HTR-8/SVneo (cell line): ENCODE measurements at regions not wholly inside any gene's neighbourhood (a gene's known extent, or its start where the extent isn't known, plus 50 kb on each side); places are given as distances from the start of the nearest gene placed in this dataset.

ENCODE experiments used
- DNase-seq: peaks from one replicate; pipeline ENCODE4 v3.0.0; 2011; ENCODE audit warnings: low spot score, mixed read lengths; ENCODE audit not compliant: insufficient read length
- FAIRE-seq: peaks from 2 replicates; lab custom pipeline; 2011; peaks lifted over from hg19 to GRCh38; lab: Jason Lieb, UNC

GRCh38 chr6:139777202-139777970 is 402.9 kb upstream of the CITED2 start:
- no peak for FAIRE-seq
- DNase-seq, result no peak

GRCh38 chr6:139776041-139776440 is 401.6 kb upstream of the CITED2 start:
- no peak for FAIRE-seq

GRCh38 chr6:139768196-139768595 is 393.7 kb upstream of the CITED2 start:
- DNase-seq, result no peak
- FAIRE-seq, result no peak

More at GRCh38 chr6:139776041-139776440, 401.6 kb upstream of the CITED2 start:
- DNase-seq, result no peak

DNA sequence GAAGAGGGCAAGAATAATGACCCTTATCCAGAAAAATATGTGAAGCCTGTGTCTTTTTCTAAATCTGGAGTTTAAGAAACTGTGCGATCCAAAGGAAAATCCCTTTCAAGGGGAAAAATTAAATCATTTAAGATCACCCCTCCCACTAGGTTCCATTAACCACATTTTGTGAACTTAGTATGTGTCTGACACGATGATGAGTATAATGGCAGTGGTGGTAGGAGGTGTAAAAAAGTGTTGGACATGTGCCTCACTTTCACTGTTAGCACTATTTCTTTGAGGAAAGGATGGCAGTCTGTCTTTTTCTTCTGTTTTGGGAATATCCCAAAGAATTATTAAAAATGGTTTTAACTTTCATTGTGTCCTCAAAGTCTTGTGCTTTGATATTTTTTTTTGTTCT is 392.3 kb upstream of the CITED2 start:
- FAIRE-seq, result peak; percentile 48

DNA sequence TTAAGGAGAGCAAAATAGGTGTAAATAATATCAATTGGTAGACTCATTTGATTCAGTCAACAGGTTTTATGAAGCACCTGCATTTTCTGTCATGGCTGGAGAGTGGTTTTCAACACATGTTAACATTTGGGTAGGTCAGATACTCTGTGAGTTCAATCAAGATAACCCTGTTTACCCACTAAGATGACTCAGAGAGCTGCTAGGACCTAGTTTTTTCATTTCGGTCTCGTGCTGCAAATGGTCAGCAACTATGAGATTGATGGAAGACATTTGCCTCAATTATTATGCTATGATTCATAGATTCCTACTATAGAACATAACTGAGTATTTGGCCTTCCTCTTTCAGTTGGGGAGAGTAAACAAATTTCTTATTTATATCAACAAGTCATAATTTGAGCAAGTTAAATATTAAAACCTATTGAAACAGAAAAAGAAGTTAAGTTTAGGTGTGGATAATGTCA is 391.4 kb upstream of the CITED2 start:
- peak; percentile 44 for DNase-seq
- FAIRE-seq, result no peak

More for the DNA sequence above, 392.3 kb upstream of the CITED2 start:
- no peak for DNase-seq

DNA sequence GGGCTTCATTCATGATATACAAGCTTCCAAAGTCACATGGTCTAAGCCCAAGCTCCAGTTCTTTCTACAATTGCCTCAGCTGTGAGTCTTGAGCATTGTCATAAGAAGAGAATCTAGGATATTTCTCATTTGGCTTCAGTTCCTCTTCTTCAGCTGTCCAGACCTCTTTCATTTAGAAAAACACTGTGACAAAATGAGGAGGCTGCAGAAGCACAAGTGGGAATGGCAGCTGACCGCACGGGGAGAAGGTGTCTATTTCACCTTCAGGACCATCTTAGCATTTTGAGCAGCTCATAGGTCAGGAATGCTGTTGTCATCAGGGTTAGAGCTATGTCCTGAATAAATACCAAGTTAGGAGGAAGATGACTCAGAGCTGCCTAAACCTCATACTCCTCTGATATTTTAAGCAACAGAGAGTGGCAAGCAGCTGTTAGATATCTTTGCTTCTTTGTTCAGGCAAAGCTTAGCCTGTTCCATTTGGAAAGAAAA is 390.1 kb upstream of the CITED2 start:
- FAIRE-seq (peak; percentile 97), DNase-seq (peak; percentile 54)

GRCh38 chr6:139763468-139764210 is 389.2 kb upstream of the CITED2 start:
- DNase-seq (no peak), FAIRE-seq (no peak)

GRCh38 chr6:139762587-139763031 is 388.2 kb upstream of the CITED2 start:
- DNase-seq, result no peak
- no peak for FAIRE-seq

DNA sequence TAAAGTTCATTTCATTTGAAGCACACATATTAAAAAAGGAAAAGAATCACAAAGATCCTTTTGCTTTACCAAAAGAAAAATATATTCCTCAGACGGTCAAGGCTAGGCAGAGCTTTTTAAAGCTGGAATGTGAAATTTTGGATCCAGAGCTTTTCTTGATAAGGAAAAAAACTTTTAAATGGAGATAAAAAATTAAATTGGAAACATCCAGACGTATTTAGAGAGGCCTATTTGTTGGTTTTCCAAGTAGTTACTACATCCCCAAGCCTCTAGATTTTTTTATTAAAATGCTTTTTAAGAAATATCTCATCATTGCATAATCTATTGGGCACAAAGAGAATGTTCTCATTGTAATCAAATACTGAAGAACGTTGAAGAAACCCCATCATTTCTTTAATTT is 385.7 kb upstream of the CITED2 start:
- DNase-seq, result no peak

GRCh38 chr6:139759086-139759485 is 384.6 kb upstream of the CITED2 start:
- DNase-seq (no peak), FAIRE-seq (no peak)

More for the DNA sequence above, 385.7 kb upstream of the CITED2 start:
- no peak for FAIRE-seq

GRCh38 chr6:139758209-139758611 is 383.8 kb upstream of the CITED2 start:
- DNase-seq, result no peak
- no peak for FAIRE-seq

DNA sequence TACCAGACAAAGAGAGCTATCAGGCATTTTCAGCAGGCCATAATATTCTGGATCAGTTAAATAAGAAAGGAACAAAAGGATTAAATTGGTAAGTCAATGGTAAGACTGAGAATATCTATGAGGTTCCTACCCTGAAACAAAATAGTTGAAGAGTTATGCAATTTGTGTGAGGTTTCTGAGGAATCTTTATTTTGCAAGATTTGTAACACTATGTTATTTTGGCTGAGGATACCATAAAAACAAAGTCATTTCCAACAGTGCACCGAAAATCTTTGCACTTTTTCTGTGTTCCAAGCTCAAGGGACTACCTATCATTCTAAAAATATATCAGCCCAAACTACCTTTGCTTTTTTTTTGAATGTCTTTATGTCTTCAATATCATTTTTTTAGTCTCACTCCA is 383.3 kb upstream of the CITED2 start:
- no peak for FAIRE-seq
- no peak for DNase-seq

- no peak for DNase-seq
- FAIRE-seq, result no peak
These were observed 381.9 kb upstream of the CITED2 start for GRCh38 chr6:139756381-139756780.

GRCh38 chr6:139754898-139755775 is 380.7 kb upstream of the CITED2 start:
- no peak for FAIRE-seq
- DNase-seq, result no peak

DNA sequence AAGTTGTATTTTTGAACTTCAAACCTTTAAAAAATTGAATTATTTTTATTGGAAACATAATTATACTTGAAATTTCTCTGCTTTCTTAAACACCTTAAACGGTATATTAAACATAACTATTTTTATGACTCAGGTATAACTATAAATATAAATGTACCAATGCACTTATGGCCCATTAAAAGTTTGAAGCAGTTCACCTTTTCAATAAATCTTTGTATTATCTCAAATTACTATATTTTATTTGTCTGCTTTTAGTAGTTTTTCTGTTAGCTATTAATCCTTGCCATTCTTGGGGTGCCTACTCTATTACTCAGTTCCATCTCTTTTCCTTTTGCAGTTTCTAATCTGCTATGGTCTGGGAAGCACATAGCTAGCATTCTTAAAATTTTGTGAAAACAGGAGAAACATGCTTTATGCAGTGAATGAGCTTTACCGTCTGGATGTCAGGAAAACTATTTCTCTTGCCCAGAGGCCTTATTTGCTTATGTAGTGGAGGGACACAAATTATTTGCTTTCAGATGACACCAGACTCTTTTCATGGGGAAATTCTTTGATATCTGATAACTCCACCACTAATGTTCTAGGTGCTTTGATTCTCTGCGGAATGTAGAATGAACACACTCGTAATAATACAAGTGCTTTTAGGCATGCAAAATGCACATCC is 378.9 kb upstream of the CITED2 start:
- DNase-seq (peak; percentile 21), FAIRE-seq (no peak)

DNA sequence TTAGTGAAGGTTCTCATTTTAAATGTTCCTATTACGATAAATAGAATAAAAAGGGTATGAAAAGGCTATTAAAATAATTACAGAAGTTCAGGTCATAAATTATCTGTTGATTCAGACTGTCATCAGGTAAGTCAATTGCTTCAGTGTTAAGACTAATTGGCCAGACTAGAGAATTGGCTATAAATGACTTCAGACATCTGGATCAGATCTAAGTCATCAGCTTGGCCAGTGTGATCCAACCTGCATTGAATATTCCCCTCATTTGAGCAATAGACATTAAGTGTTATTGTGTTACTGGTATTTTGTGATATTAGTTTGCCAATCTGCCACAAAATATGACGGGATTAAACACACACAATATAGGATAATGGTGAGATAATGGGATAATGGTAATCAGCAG is 377.6 kb upstream of the CITED2 start:
- FAIRE-seq (no peak), DNase-seq (no peak)

DNA sequence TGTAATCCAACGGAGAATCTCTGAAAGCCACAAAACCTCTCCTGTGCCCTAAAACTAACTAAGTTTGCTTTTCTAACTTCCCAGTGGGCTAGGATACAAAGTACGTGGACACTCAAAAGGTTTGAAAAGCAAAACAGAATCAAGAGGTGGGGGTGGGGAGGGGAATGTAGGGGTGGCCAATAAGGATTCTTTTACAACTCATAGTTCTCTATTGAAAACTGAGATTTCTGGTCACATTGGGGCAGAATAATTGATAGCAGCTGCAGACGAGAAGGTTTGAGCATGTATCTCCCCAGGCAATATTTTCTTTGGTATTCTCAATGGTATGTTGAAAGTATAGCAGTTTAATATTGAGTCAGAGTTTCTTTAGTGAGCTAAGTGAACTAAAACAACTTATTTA is 376.7 kb upstream of the CITED2 start:
- no peak for FAIRE-seq
- no peak for DNase-seq

GRCh38 chr6:139748353-139749146 is 374.1 kb upstream of the CITED2 start:
- peak; percentile 71 for FAIRE-seq
- DNase-seq, result no peak

DNA sequence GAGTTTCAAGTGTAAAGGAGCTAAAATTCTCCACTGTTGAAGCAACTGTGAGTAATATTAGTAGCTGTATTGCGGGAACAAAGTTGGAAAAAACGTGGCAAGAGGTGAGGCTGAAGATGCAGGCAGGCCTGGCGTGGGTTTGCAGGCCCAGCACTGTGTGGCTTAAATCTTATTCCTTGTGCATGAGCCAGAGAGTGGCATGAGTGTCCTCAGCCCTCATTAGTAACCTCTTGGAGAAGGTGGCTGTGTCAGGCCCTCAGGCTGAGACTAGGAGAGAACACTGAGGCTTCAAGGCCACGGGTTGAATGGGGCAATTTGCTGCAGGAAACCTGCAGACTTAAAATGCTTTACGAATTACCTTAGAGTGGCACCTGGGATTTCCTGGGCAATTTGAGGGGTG is 372.7 kb upstream of the CITED2 start:
- FAIRE-seq (no peak), DNase-seq (no peak)
